GM18505 (cell line): ENCODE measurements at regions not wholly inside any gene's neighbourhood (a gene's known extent, or its start where the extent isn't known, plus 50 kb on each side); places are given as distances from the start of the nearest gene placed in this dataset.

Source experiments
- ATAC-seq: cut with Tn5 transposase; IDR thresholded peaks from one replicate; pipeline ENCODE4 v1.9.1; 2021; ENCODE audit not compliant: unreplicated experiment
- POLR2A ChIP-seq: IDR thresholded peaks from 4 replicates; pipeline ENCODE4 v1.6.1; 2011; ENCODE audit warnings: borderline replicate concordance; ENCODE audit not compliant: insufficient read depth, insufficient read length; ENCODE audit errors: extremely low read depth

- TF ChIP-seq POLR2A: no peak
- ATAC-seq: no peak
These were observed 368.8 kb downstream of the ALG10 start for GRCh38 chr12:34390846-34391700.

GRCh38 chr12:34391771-34392581 is 369.7 kb downstream of the ALG10 start:
- TF ChIP-seq POLR2A: no peak
- ATAC-seq: no peak

- ATAC-seq: no peak
- TF ChIP-seq POLR2A: no peak
These were observed 370.4 kb downstream of the ALG10 start for GRCh38 chr12:34392741-34393085.

- no peak for ATAC-seq
- TF ChIP-seq POLR2A: no peak
These were observed 371.0 kb downstream of the ALG10 start for GRCh38 chr12:34393086-34393820.

- no peak for TF ChIP-seq POLR2A
- ATAC-seq: no peak
These were observed 371.5 kb downstream of the ALG10 start for GRCh38 chr12:34393821-34394150.

GRCh38 chr12:34394211-34395055 is 372.1 kb downstream of the ALG10 start:
- no peak for TF ChIP-seq POLR2A
- ATAC-seq: no peak

GRCh38 chr12:34395056-34396005 is 373.0 kb downstream of the ALG10 start:
- no peak for ATAC-seq
- TF ChIP-seq POLR2A: no peak

- no peak for ATAC-seq
These were observed 373.9 kb downstream of the ALG10 start for GRCh38 chr12:34396006-34396860.

GRCh38 chr12:34396861-34397590 is 374.7 kb downstream of the ALG10 start:
- no peak for ATAC-seq
- no peak for TF ChIP-seq POLR2A

More at GRCh38 chr12:34396006-34396860, 373.9 kb downstream of the ALG10 start:
- no peak for TF ChIP-seq POLR2A

GRCh38 chr12:34397591-34398365 is 375.5 kb downstream of the ALG10 start:
- ATAC-seq: no peak
- TF ChIP-seq POLR2A: no peak

GRCh38 chr12:34398366-34398705 is 376.0 kb downstream of the ALG10 start:
- no peak for ATAC-seq
- TF ChIP-seq POLR2A: no peak
